ENCODE measurements at regions not wholly inside any gene's neighbourhood (a gene's known extent, or its start where the extent isn't known, plus 50 kb on each side); places are given as distances from the start of the nearest gene placed in this dataset.

DNA sequence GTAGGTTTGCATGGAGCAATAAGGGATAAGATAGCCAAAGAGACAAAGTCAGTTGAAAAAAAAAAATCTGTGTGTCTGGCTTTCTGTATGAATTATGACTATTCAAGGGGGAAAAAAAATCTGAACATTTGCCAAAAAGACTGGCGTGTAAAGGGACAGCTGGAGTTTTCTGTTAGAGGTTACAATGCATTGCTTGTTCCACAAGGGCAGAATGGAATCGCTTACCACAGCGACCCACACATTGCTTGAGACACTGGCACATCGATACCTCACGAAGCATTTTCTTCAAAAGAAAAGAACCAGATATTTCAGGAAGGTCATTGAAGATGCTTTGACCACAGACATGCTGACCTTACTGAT, 327.8 kb downstream of the TMEM167A start:
- no peak for DNase-seq (ENCODE audit: low spot score)
- TF ChIP-seq, protein P1, sequence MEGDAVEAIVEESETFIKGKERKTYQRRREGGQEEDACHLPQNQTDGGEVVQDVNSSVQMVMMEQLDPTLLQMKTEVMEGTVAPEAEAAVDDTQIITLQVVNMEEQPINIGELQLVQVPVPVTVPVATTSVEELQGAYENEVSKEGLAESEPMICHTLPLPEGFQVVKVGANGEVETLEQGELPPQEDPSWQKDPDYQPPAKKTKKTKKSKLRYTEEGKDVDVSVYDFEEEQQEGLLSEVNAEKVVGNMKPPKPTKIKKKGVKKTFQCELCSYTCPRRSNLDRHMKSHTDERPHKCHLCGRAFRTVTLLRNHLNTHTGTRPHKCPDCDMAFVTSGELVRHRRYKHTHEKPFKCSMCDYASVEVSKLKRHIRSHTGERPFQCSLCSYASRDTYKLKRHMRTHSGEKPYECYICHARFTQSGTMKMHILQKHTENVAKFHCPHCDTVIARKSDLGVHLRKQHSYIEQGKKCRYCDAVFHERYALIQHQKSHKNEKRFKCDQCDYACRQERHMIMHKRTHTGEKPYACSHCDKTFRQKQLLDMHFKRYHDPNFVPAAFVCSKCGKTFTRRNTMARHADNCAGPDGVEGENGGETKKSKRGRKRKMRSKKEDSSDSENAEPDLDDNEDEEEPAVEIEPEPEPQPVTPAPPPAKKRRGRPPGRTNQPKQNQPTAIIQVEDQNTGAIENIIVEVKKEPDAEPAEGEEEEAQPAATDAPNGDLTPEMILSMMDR (IDR thresholded peaks at IDR 0.05; ENCODE audit: poor library complexity, severe bottlenecking), result no peak
- no peaks in the 10 kb centered on the region for H3K27me3 ChIP-seq (ENCODE audit: insufficient read depth, poor library complexity, severe bottlenecking)
- no peaks in the 10 kb centered on the region for H3K4me1 ChIP-seq (ENCODE audit: insufficient read depth, poor library complexity, severe bottlenecking)
- H3K9me3 ChIP-seq (ENCODE audit: severe bottlenecking), result no peaks in the 10 kb centered on the region
- no peak overlapping the region for H3K4me3 ChIP-seq (ENCODE audit: severe bottlenecking)
- no peaks in the 10 kb centered on the region for H3K36me3 ChIP-seq (ENCODE audit: low read depth)
- no peak overlapping the region for H3K27ac ChIP-seq (ENCODE audit: poor library complexity, severe bottlenecking)
- ATAC-seq (ENCODE audit: low read depth), result no peak

- no peaks in the 10 kb centered on the region for H3K4me1 ChIP-seq (ENCODE audit: insufficient read depth, poor library complexity, severe bottlenecking)
- ATAC-seq (ENCODE audit: low read depth) (peak; percentile 14; the same call in 1 of the 3 replicates), DNase-seq (ENCODE audit: low spot score) (no peak)
- H3K27me3 ChIP-seq (ENCODE audit: insufficient read depth, poor library complexity, severe bottlenecking), result no peaks in the 10 kb centered on the region
- no peaks in the 10 kb centered on the region for H3K36me3 ChIP-seq (ENCODE audit: low read depth)
- no peaks in the 10 kb centered on the region for H3K9me3 ChIP-seq (ENCODE audit: severe bottlenecking)
- H3K27ac ChIP-seq (ENCODE audit: poor library complexity, severe bottlenecking), result no peak overlapping the region
- TF ChIP-seq, protein P1 (IDR thresholded peaks at IDR 0.05; ENCODE audit: poor library complexity, severe bottlenecking), result no peak
- H3K4me3 ChIP-seq (ENCODE audit: severe bottlenecking), result no peak overlapping the region
Measured at GRCh38 chr5:82748688-82749460, 328.3 kb downstream of the TMEM167A start.

DNA sequence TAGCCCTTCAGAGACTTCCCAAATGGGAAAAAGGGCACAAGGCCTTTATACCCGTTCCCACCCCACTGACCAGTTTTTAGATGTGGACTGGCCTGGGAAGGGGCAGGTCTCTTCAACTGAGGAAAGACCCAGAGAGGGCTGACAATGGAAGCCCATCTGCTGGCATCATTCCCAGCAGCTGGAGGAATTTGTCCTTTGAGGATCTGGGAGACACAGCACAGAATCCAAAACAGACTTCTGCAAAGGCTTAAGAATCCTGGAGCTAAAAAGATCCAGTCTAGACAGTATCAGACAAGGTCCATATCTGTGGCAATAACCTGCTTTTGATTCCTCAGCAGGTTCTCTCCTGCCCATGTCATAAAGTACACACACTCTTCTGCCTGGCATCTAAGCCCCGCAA, 329.2 kb downstream of the TMEM167A start:
- TF ChIP-seq, protein P1 (IDR thresholded peaks at IDR 0.05; ENCODE audit: poor library complexity, severe bottlenecking), result no peak

GRCh38 chr5:82745016-82745415, 332.2 kb downstream of the TMEM167A start:
- Histone ChIP-seq H3K9me3 (ENCODE audit: severe bottlenecking) (no peaks in the 10 kb centered on the region), H3K36me3 (ENCODE audit: low read depth) (no peaks in the 10 kb centered on the region), H3K4me1 (ENCODE audit: insufficient read depth, poor library complexity, severe bottlenecking) (no peaks in the 10 kb centered on the region), H3K4me3 (ENCODE audit: severe bottlenecking) (no peak overlapping the region), H3K27ac (ENCODE audit: poor library complexity, severe bottlenecking) (no peak overlapping the region), H3K27me3 (ENCODE audit: insufficient read depth, poor library complexity, severe bottlenecking) (no peaks in the 10 kb centered on the region)
- TF ChIP-seq, protein P1 (IDR thresholded peaks at IDR 0.05; ENCODE audit: poor library complexity, severe bottlenecking), result no peak
- no peak; the same call in 2 of the 3 replicates for ATAC-seq (ENCODE audit: low read depth)
- DNase-seq (ENCODE audit: low spot score), result no peak

More for the DNA sequence above, 329.2 kb downstream of the TMEM167A start:
- H3K27me3 ChIP-seq (ENCODE audit: insufficient read depth, poor library complexity, severe bottlenecking), result no peaks in the 10 kb centered on the region
- ATAC-seq (ENCODE audit: low read depth) (no peak), DNase-seq (ENCODE audit: low spot score) (no peak)
- H3K4me3 ChIP-seq (ENCODE audit: severe bottlenecking), result no peak overlapping the region
- H3K27ac ChIP-seq (ENCODE audit: poor library complexity, severe bottlenecking), result no peak overlapping the region
- H3K9me3 ChIP-seq (ENCODE audit: severe bottlenecking), result no peaks in the 10 kb centered on the region
- H3K36me3 ChIP-seq (ENCODE audit: low read depth), result no peaks in the 10 kb centered on the region
- H3K4me1 ChIP-seq (ENCODE audit: insufficient read depth, poor library complexity, severe bottlenecking), result no peaks in the 10 kb centered on the region

GRCh38 chr5:82738681-82739269, 338.4 kb downstream of the TMEM167A start:
- no peak overlapping the region for H3K27ac ChIP-seq (ENCODE audit: poor library complexity, severe bottlenecking)
- no peak overlapping the region for H3K4me3 ChIP-seq (ENCODE audit: severe bottlenecking)
- DNase-seq (ENCODE audit: low spot score), result no peak
- H3K36me3 ChIP-seq (ENCODE audit: low read depth), result no peaks in the 10 kb centered on the region
- ATAC-seq (ENCODE audit: low read depth), result no peak
- peaks cover 5% of the 10 kb centered on the region for H3K4me1 ChIP-seq (ENCODE audit: insufficient read depth, poor library complexity, severe bottlenecking)
- no peaks in the 10 kb centered on the region for H3K9me3 ChIP-seq (ENCODE audit: severe bottlenecking)
- TF ChIP-seq, protein P1 (IDR thresholded peaks at IDR 0.05; ENCODE audit: poor library complexity, severe bottlenecking), result no peak
- no peaks in the 10 kb centered on the region for H3K27me3 ChIP-seq (ENCODE audit: insufficient read depth, poor library complexity, severe bottlenecking)

Data from RWPE2 (cell line).